ENCODE measurements at regions not wholly inside any gene's neighbourhood (a gene's known extent, or its start where the extent isn't known, plus 50 kb on each side); places are given as distances from the start of the nearest gene placed in this dataset.
A peak's percentile ranks its signal among the peaks of the same experiment; 100 is the strongest.
"Not testable (repeated sequence)": the region's sequence is repeated elsewhere in the genome, so short reads cannot be mapped to it uniquely, and the experiment has no call there.

DNA sequence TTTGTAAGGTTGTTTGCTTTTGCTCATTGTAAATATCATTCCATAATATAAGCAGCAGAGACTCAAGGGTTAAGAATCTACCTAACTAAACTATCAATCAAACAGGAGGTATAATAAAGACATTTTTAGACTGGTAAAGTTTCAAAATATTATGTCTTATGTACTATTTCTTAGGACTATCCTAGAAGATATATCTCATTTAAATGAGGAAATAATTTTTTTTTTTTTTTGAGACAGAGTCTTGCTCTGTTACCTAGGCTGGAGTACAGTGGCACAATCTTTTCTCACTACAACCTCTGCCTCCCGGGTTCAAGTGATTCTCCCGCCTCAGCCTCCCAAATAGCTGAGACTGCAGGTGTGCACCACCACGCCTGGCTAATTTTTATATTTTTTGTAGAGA, 80.9 kb upstream of the PARD3 start:
- H3K27me3 ChIP-seq (ENCODE audit: control insufficient read depth, insufficient read depth, low read length): no peaks in the 10 kb centered on the region
- no peaks in the 10 kb centered on the region for H3K9me3 ChIP-seq (ENCODE audit: control insufficient read depth, insufficient read depth, low read length)
- no peak overlapping the region for H3K27ac ChIP-seq (ENCODE audit: low read depth, low read length)
- no peak for DNase-seq (ENCODE audit: low read depth in 4 of 6, low spot score in 6 of 6)
- no CpG with 5 or more reads among the region's 3 CpGs for WGBS (ENCODE audit: insufficient coverage)
- H3K36me3 ChIP-seq (ENCODE audit: control insufficient read depth, insufficient read depth, low read length): no peaks in the 10 kb centered on the region
- no peaks in the 10 kb centered on the region for H3K4me1 ChIP-seq (ENCODE audit: control insufficient read depth, insufficient read depth, low read length)
- H3K4me3 ChIP-seq (ENCODE audit: low read depth, low read length): no peak overlapping the region

DNA sequence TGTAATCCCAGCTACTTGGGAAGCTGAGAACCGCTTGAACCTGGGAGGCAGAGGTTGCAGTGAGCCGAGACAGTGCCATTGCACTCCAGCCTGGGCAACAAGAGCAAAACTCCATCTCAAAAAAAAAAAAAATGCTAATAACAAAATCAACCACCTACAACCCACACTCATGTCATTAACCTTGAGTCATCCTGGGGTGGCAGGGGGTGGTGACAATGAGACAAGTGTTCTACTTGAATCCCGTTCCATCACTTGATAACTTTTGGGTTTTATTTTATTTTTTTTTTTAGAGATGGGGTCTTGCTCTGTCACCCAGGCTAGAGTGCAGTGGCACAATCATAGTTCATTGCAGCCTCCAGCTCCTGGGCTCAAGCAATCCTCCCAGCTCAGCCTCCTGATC, 80.0 kb upstream of the PARD3 start:
- WGBS (ENCODE audit: insufficient coverage): no CpG with 5 or more reads among the region's 3 CpGs
- H3K9me3 ChIP-seq (ENCODE audit: control insufficient read depth, insufficient read depth, low read length); H3K4me3 ChIP-seq (ENCODE audit: low read depth, low read length); H3K27ac ChIP-seq (ENCODE audit: low read depth, low read length); H3K27me3 ChIP-seq (ENCODE audit: control insufficient read depth, insufficient read depth, low read length); H3K4me1 ChIP-seq (ENCODE audit: control insufficient read depth, insufficient read depth, low read length); H3K36me3 ChIP-seq (ENCODE audit: control insufficient read depth, insufficient read depth, low read length); DNase-seq (ENCODE audit: low read depth in 4 of 6, low spot score in 6 of 6): not testable (repeated sequence)

DNA sequence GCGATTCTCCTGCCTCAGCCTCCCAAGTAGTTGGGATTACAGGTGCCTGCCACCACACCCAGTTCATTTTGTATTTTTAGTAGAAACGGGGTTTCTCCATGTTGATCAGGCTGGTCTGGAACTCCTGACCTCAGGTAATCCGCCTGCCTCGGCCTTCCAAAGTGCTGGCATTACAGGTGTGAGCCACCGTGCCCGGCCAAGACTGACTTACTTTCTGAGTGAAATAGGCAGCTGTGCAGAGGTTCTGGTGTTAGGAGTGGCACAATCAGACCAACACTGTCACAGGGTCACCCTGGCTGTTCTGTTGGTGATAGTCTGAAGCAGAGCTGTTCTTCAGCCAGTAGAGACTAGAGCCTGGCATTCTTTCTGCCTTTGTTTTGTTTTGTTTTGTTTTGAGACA, 77.4 kb upstream of the PARD3 start:
- not testable (repeated sequence) for H3K9me3 ChIP-seq (ENCODE audit: control insufficient read depth, insufficient read depth, low read length); H3K27ac ChIP-seq (ENCODE audit: low read depth, low read length); H3K27me3 ChIP-seq (ENCODE audit: control insufficient read depth, insufficient read depth, low read length); H3K4me1 ChIP-seq (ENCODE audit: control insufficient read depth, insufficient read depth, low read length); H3K4me3 ChIP-seq (ENCODE audit: low read depth, low read length); DNase-seq (ENCODE audit: low read depth in 4 of 6, low spot score in 6 of 6); H3K36me3 ChIP-seq (ENCODE audit: control insufficient read depth, insufficient read depth, low read length)
- WGBS (ENCODE audit: insufficient coverage): 100% methylated on average over 4 of the region's 6 CpGs

GRCh38 chr10:34890939-34891338, 75.8 kb upstream of the PARD3 start:
- Histone ChIP-seq H3K27ac (ENCODE audit: low read depth, low read length) (no peak overlapping the region), H3K9me3 (ENCODE audit: control insufficient read depth, insufficient read depth, low read length) (no peaks in the 10 kb centered on the region), H3K4me3 (ENCODE audit: low read depth, low read length) (no peak overlapping the region), H3K36me3 (ENCODE audit: control insufficient read depth, insufficient read depth, low read length) (no peaks in the 10 kb centered on the region), H3K4me1 (ENCODE audit: control insufficient read depth, insufficient read depth, low read length) (no peaks in the 10 kb centered on the region), H3K27me3 (ENCODE audit: control insufficient read depth, insufficient read depth, low read length) (no peaks in the 10 kb centered on the region)
- DNase-seq (ENCODE audit: low read depth in 4 of 6, low spot score in 6 of 6): no peak
- WGBS (ENCODE audit: insufficient coverage): 33% methylated on average over 1 of the region's 2 CpGs

GRCh38 chr10:34889004-34889869, 74.1 kb upstream of the PARD3 start:
- no peak for DNase-seq (ENCODE audit: low read depth in 4 of 6, low spot score in 6 of 6)

GRCh38 chr10:34886906-34887642, 72.0 kb upstream of the PARD3 start:
- no peak overlapping the region for H3K4me3 ChIP-seq (ENCODE audit: low read depth, low read length)
- no peaks in the 10 kb centered on the region for H3K27me3 ChIP-seq (ENCODE audit: control insufficient read depth, insufficient read depth, low read length)
- H3K4me1 ChIP-seq (ENCODE audit: control insufficient read depth, insufficient read depth, low read length): no peaks in the 10 kb centered on the region
- H3K9me3 ChIP-seq (ENCODE audit: control insufficient read depth, insufficient read depth, low read length): no peaks in the 10 kb centered on the region
- no peak overlapping the region for H3K27ac ChIP-seq (ENCODE audit: low read depth, low read length)
- no peaks in the 10 kb centered on the region for H3K36me3 ChIP-seq (ENCODE audit: control insufficient read depth, insufficient read depth, low read length)
- no peak for DNase-seq (ENCODE audit: low read depth in 4 of 6, low spot score in 6 of 6)
- whole genome bisulfite sequencing (ENCODE audit: insufficient coverage): 100% methylated on average over 7 of the region's 8 CpGs

More at GRCh38 chr10:34889004-34889869, 74.1 kb upstream of the PARD3 start:
- H3K27me3 ChIP-seq (ENCODE audit: control insufficient read depth, insufficient read depth, low read length): no peaks in the 10 kb centered on the region
- H3K36me3 ChIP-seq (ENCODE audit: control insufficient read depth, insufficient read depth, low read length): no peaks in the 10 kb centered on the region
- no peak overlapping the region for H3K27ac ChIP-seq (ENCODE audit: low read depth, low read length)
- no peaks in the 10 kb centered on the region for H3K9me3 ChIP-seq (ENCODE audit: control insufficient read depth, insufficient read depth, low read length)
- 88% methylated on average over 11 of the region's 16 CpGs for WGBS (ENCODE audit: insufficient coverage)
- H3K4me1 ChIP-seq (ENCODE audit: control insufficient read depth, insufficient read depth, low read length): no peaks in the 10 kb centered on the region
- H3K4me3 ChIP-seq (ENCODE audit: low read depth, low read length): no peak overlapping the region

GRCh38 chr10:34885898-34886297, 70.8 kb upstream of the PARD3 start:
- H3K36me3 ChIP-seq (ENCODE audit: control insufficient read depth, insufficient read depth, low read length): no peaks in the 10 kb centered on the region
- no peak overlapping the region for H3K4me3 ChIP-seq (ENCODE audit: low read depth, low read length)
- peak in 2 of 6 donors; percentile 42 to 49 for DNase-seq (ENCODE audit: low read depth in 4 of 6, low spot score in 6 of 6)
- H3K9me3 ChIP-seq (ENCODE audit: control insufficient read depth, insufficient read depth, low read length): no peaks in the 10 kb centered on the region
- no peaks in the 10 kb centered on the region for H3K27me3 ChIP-seq (ENCODE audit: control insufficient read depth, insufficient read depth, low read length)
- 32% methylated on average over 2 of the region's 3 CpGs for WGBS (ENCODE audit: insufficient coverage)
- no peak overlapping the region for H3K27ac ChIP-seq (ENCODE audit: low read depth, low read length)
- H3K4me1 ChIP-seq (ENCODE audit: control insufficient read depth, insufficient read depth, low read length): no peaks in the 10 kb centered on the region

- Histone ChIP-seq H3K9me3 (ENCODE audit: control insufficient read depth, insufficient read depth, low read length) (no peaks in the 10 kb centered on the region), H3K36me3 (ENCODE audit: control insufficient read depth, insufficient read depth, low read length) (no peaks in the 10 kb centered on the region), H3K27ac (ENCODE audit: low read depth, low read length) (no peak overlapping the region), H3K4me3 (ENCODE audit: low read depth, low read length) (no peak overlapping the region), H3K4me1 (ENCODE audit: control insufficient read depth, insufficient read depth, low read length) (no peaks in the 10 kb centered on the region), H3K27me3 (ENCODE audit: control insufficient read depth, insufficient read depth, low read length) (no peaks in the 10 kb centered on the region)
- DNase-seq (ENCODE audit: low read depth in 4 of 6, low spot score in 6 of 6): no peak
- WGBS (ENCODE audit: insufficient coverage): 89% methylated on average over 3 of the region's 4 CpGs
Measured at GRCh38 chr10:34885011-34885410, 69.9 kb upstream of the PARD3 start.

GRCh38 chr10:34884272-34884952, 69.3 kb upstream of the PARD3 start:
- H3K27ac ChIP-seq (ENCODE audit: low read depth, low read length): no peak overlapping the region
- no peaks in the 10 kb centered on the region for H3K4me1 ChIP-seq (ENCODE audit: control insufficient read depth, insufficient read depth, low read length)
- 96% methylated on average over 2 of the region's 4 CpGs for WGBS (ENCODE audit: insufficient coverage)
- H3K4me3 ChIP-seq (ENCODE audit: low read depth, low read length): no peak overlapping the region
- H3K9me3 ChIP-seq (ENCODE audit: control insufficient read depth, insufficient read depth, low read length): no peaks in the 10 kb centered on the region
- H3K27me3 ChIP-seq (ENCODE audit: control insufficient read depth, insufficient read depth, low read length): no peaks in the 10 kb centered on the region
- no peaks in the 10 kb centered on the region for H3K36me3 ChIP-seq (ENCODE audit: control insufficient read depth, insufficient read depth, low read length)
- DNase-seq (ENCODE audit: low read depth in 4 of 6, low spot score in 6 of 6): no peak
